ENCODE measurements at regions not wholly inside any gene's neighbourhood (a gene's known extent, or its start where the extent isn't known, plus 50 kb on each side); places are given as distances from the start of the nearest gene placed in this dataset.
"Not testable (repeated sequence)": the region's sequence is repeated elsewhere in the genome, so short reads cannot be mapped to it uniquely, and the experiment has no call there.

GRCh38 chr5:125923958-125924357 lies 499.3 kb upstream of the GRAMD2B start:
- TF ChIP-seq POLR2A (IDR thresholded peaks at IDR 0.05; ENCODE audit: low read length); GATA1 (IDR thresholded peaks at IDR 0.05; ENCODE audit: low read depth, low read length): not testable (repeated sequence)

Measured in erythroblast (primary cell).